WERI-Rb-1 (cell line): ENCODE measurements at regions not wholly inside any gene's neighbourhood (a gene's known extent, or its start where the extent isn't known, plus 50 kb on each side); places are given as distances from the start of the nearest gene placed in this dataset.

Experiments used
- DNase-seq: peaks from one replicate; pipeline ENCODE4 v3.0.0-alpha.2; 2020
- H3K27ac ChIP-seq: fragments of 250-450 bp; sonication (Bioruptor Pico); 2 replicates; pipeline ENCODE4 v1.5.1; 2020; ENCODE audit warnings: mild to moderate bottlenecking, moderate library complexity
- H3K27me3 ChIP-seq: fragments of 250-450 bp; sonication (Bioruptor Pico); 2 replicates; pipeline ENCODE4 v1.5.1; 2021; ENCODE audit warnings: mild to moderate bottlenecking, low read depth, moderate library complexity; ENCODE audit not compliant: insufficient read depth, severe bottlenecking
- H3K36me3 ChIP-seq: fragments of 250-450 bp; sonication (Bioruptor Pico); 2 replicates; pipeline ENCODE4 v1.5.1; 2020; ENCODE audit warnings: mild to moderate bottlenecking, moderate library complexity
- H3K4me3 ChIP-seq: 2 replicates; pipeline ENCODE4 v1.5.1; 2011; ENCODE audit warnings: low read depth, mild to moderate bottlenecking, control low read depth, low read length
- H3K9me3 ChIP-seq: fragments of 250-450 bp; sonication (Bioruptor Pico); 2 replicates; pipeline ENCODE4 v1.5.1; 2021; ENCODE audit warnings: mild to moderate bottlenecking, moderate library complexity; ENCODE audit not compliant: severe bottlenecking
- TF ChIP-seq, protein P1 (sequence below): IDR thresholded peaks from 2 replicates; pipeline ENCODE4 v1.5.1; 2011; ENCODE audit warnings: low read depth, mild to moderate bottlenecking, control low read depth, inconsistent platforms, low read length

DNA sequence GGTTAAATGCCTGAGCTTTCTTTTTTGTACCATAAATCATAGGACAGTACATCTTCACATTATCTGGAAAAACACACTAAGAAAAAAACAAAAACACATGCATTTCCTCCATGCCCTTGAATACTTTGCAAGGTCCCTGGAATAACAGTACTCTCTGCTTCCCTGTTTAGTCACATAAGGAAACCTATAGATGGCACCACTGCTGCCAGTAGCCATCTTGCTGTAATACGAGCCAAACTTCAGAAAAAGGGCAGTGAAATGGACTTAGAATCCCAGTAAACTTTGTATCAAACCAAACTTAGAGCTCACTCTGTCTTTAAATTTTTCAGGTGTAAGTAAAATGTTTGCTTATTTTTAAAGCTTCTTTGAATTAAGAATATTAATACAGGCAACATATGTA is 435.5 kb downstream of the KCNJ2 start:
- TF ChIP-seq, protein P1, sequence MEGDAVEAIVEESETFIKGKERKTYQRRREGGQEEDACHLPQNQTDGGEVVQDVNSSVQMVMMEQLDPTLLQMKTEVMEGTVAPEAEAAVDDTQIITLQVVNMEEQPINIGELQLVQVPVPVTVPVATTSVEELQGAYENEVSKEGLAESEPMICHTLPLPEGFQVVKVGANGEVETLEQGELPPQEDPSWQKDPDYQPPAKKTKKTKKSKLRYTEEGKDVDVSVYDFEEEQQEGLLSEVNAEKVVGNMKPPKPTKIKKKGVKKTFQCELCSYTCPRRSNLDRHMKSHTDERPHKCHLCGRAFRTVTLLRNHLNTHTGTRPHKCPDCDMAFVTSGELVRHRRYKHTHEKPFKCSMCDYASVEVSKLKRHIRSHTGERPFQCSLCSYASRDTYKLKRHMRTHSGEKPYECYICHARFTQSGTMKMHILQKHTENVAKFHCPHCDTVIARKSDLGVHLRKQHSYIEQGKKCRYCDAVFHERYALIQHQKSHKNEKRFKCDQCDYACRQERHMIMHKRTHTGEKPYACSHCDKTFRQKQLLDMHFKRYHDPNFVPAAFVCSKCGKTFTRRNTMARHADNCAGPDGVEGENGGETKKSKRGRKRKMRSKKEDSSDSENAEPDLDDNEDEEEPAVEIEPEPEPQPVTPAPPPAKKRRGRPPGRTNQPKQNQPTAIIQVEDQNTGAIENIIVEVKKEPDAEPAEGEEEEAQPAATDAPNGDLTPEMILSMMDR: 0 out of 2 replicates have a peak, but pooled peaks have one; percentile 7
- Histone ChIP-seq H3K36me3 (no peaks in the 10 kb centered on the region), H3K4me3 (no peak overlapping the region), H3K27ac (no peak overlapping the region), H3K9me3 (no peaks in the 10 kb centered on the region), H3K27me3 (no peaks in the 10 kb centered on the region)
- DNase-seq: no peak

DNA sequence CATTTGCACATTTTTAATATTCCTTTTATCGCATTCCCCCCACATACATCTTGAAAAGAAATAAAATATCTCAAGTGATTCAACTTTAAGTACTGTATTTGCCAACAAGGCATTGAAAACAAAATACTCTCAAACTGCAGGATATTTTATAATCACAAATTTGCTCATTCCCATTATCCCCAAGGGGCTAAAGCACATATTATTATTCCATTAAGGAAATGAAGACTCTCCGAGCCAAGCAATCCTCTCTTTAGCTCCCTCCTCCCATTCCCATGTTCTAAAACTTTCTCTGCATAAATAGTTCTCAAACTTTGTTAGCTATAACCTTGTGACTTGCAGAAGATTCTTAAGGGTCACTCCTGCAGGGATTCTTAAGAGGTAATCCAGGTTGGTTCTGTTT is 436.8 kb downstream of the KCNJ2 start:
- H3K36me3 ChIP-seq: no peaks in the 10 kb centered on the region
- no peaks in the 10 kb centered on the region for H3K9me3 ChIP-seq
- no peak overlapping the region for H3K4me3 ChIP-seq
- TF ChIP-seq, protein P1: no peak
- no peak for DNase-seq
- no peak overlapping the region for H3K27ac ChIP-seq
- no peaks in the 10 kb centered on the region for H3K27me3 ChIP-seq

DNA sequence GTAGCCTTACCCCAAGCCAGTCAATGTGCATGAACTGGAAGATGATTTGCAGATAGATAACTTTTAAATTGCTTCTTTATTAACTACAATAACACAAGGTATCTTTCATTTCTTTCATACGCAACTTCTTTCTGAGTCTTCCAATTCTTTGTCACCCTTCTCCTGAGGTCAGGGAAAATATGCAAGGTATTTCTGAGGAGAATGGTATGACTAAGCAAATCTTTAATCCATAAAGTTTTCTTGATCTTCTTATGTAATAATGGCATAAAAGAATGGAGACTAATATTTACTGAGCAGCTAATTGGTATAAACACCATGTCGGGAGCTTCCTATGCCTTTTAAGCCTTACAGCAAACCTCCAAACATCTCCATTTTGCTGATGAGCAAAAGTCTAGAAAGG is 438.9 kb downstream of the KCNJ2 start:
- no peaks in the 10 kb centered on the region for H3K27me3 ChIP-seq
- DNase-seq: no peak
- TF ChIP-seq, protein P1: no peak
- no peak overlapping the region for H3K4me3 ChIP-seq
- H3K9me3 ChIP-seq: no peaks in the 10 kb centered on the region
- H3K27ac ChIP-seq: no peak overlapping the region
- H3K36me3 ChIP-seq: no peaks in the 10 kb centered on the region

DNA sequence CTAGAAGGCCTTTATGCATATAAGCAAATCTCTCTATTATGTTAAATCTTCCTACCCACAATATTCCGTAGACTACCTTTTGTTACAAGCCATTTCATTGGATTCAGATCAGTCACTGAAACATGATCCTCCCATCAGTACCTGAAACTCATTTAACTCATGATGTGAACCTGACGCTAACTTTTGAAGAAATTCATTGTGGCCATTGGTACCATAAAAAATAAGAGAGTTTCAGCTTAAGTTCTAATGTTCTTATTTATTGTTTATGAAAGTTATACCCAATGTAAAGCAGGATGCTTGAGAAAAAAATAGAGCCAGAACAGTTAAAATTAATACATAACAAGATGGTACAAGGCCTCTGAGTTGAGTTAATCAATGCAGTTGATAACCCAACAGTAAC is 439.6 kb downstream of the KCNJ2 start:
- Histone ChIP-seq H3K4me3 (no peak overlapping the region), H3K36me3 (no peaks in the 10 kb centered on the region), H3K9me3 (no peaks in the 10 kb centered on the region), H3K27me3 (no peaks in the 10 kb centered on the region), H3K27ac (no peak overlapping the region)
- TF ChIP-seq, protein P1: no peak
- no peak for DNase-seq

DNA sequence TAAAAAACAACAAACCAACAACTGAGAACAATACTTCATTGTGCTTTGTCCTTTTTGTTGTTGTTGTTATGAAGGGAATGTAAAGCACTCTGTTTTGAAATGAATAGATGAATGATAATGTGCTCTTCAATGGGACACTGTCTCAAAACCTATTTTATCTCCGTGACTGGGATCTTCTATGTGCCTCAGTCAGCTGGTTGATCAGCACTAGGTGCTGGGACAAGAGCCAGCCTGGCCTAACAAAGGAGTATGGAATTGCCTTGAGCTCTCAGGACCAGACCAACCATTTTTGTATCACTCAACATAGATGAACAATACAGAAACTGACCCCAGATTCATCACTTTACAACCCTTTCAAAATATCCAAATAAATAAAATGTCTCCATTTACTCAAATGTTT is 440.2 kb downstream of the KCNJ2 start:
- Histone ChIP-seq H3K9me3 (no peaks in the 10 kb centered on the region), H3K4me3 (no peak overlapping the region), H3K27me3 (no peaks in the 10 kb centered on the region), H3K27ac (no peak overlapping the region), H3K36me3 (no peaks in the 10 kb centered on the region)
- DNase-seq: no peak
- TF ChIP-seq, protein P1: no peak

DNA sequence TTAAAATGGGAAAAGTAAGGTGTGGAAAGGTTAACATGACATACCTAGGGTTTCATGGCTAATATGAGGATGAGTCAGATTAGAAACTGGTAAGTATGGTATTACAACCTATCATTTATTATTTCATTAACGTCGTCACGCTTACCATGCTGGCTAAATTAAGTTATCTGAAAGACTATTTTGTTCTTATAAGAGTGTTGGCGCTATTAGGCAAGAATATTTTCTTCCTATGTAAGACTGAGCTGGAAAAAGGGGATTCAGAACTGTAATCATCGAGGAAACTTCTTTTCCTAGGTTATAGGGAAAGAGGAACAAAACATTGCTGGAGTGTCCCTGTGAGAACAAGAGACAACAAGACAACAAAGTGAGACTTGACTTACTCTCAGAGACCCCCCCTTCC is 440.8 kb downstream of the KCNJ2 start:
- H3K4me3 ChIP-seq: no peak overlapping the region
- TF ChIP-seq, protein P1: no peak
- DNase-seq: no peak
- no peak overlapping the region for H3K27ac ChIP-seq
- H3K27me3 ChIP-seq: no peaks in the 10 kb centered on the region
- H3K9me3 ChIP-seq: no peaks in the 10 kb centered on the region
- no peaks in the 10 kb centered on the region for H3K36me3 ChIP-seq
